Tibial nerve (tissue), 3 donors: ENCODE measurements at regions not wholly inside any gene's neighbourhood (a gene's known extent, or its start where the extent isn't known, plus 50 kb on each side); places are given as distances from the start of the nearest gene placed in this dataset.

Source experiments
- POLR2A ChIP-seq, 2 donors: fragments of 450-650 bp; IDR thresholded peaks; one replicate each; pipeline ENCODE4 v1.6.1; 2017; ENCODE audit warnings: antibody characterized with exemption in 2 of 2, mild to moderate bottlenecking in 2 of 2, moderate library complexity in 2 of 2
- TF ChIP-seq, protein P1 (sequence below), 5 experiments: fragments of 200-600 bp in 3 of 5; fragments of 450-650 bp in 2 of 5; sonication (generic) in 3 of 5; IDR thresholded peaks; one replicate each; pipeline ENCODE4 v1.5.1; 2016 to 2019; ENCODE audit warnings: antibody characterized with exemption in 5 of 5, mild to moderate bottlenecking in 3 of 5, moderate library complexity in 2 of 5

DNA sequence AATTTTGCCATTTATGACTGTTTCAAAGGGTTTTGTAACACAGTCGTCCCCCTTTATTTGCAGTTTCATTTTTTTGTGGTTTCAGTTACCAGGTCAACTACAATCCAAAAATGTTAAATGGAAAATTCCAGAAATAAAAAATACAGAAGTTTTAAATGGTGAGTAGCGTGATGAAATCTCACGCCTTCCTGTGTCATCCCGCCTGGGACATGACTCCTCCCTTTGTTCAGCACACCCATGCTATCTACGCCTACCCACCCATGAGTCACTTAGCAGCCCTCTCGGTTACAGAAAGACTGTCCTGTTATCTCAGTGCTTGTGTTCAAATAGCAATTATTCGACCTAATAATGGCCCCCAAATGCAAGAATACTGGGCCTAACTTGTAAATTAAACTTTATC is 765.3 kb upstream of the ADAMTS16 start:
- TF ChIP-seq, protein P1, sequence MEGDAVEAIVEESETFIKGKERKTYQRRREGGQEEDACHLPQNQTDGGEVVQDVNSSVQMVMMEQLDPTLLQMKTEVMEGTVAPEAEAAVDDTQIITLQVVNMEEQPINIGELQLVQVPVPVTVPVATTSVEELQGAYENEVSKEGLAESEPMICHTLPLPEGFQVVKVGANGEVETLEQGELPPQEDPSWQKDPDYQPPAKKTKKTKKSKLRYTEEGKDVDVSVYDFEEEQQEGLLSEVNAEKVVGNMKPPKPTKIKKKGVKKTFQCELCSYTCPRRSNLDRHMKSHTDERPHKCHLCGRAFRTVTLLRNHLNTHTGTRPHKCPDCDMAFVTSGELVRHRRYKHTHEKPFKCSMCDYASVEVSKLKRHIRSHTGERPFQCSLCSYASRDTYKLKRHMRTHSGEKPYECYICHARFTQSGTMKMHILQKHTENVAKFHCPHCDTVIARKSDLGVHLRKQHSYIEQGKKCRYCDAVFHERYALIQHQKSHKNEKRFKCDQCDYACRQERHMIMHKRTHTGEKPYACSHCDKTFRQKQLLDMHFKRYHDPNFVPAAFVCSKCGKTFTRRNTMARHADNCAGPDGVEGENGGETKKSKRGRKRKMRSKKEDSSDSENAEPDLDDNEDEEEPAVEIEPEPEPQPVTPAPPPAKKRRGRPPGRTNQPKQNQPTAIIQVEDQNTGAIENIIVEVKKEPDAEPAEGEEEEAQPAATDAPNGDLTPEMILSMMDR (IDR thresholded peaks at IDR 0.05), result no peak
- no peak for TF ChIP-seq POLR2A (IDR thresholded peaks at IDR 0.05)
